H7 (cell line): ENCODE measurements at regions not wholly inside any gene's neighbourhood (a gene's known extent, or its start where the extent isn't known, plus 50 kb on each side); places are given as distances from the start of the nearest gene placed in this dataset.
A peak's percentile ranks its signal among the peaks of the same experiment; 100 is the strongest.

Experiments
- DNase-seq: peaks from one replicate; pipeline ENCODE4 v3.0.0; 2012
- H3K27me3 ChIP-seq: 2 replicates; pipeline ENCODE4 v1.6.0; 2011; ENCODE audit warnings: mild to moderate bottlenecking, low read length; ENCODE audit not compliant: control insufficient read depth, insufficient read depth
- H3K36me3 ChIP-seq: replicated peaks from 2 replicates; pipeline ENCODE4 v1.5.1; 2011; ENCODE audit warnings: low read length; ENCODE audit not compliant: control insufficient read depth, insufficient read depth
- H3K4me3 ChIP-seq: 2 replicates; pipeline ENCODE4 v1.5.1; 2011; ENCODE audit warnings: low read depth, mild to moderate bottlenecking, control low read depth, low read length, moderate library complexity; ENCODE audit not compliant: insufficient read depth

- Histone ChIP-seq H3K36me3 (no peaks in the 10 kb centered on the region), H3K27me3 (no peaks in the 10 kb centered on the region), H3K4me3 (no peak overlapping the region)
- no peak for DNase-seq
Measured at GRCh38 chr5:76030343-76030742, 52.8 kb upstream of the SV2C start.

GRCh38 chr5:76029739-76030138 is 53.4 kb upstream of the SV2C start:
- H3K4me3 ChIP-seq = no peak overlapping the region
- no peaks in the 10 kb centered on the region for H3K36me3 ChIP-seq
- no peak for DNase-seq
- H3K27me3 ChIP-seq = no peaks in the 10 kb centered on the region

GRCh38 chr5:76025790-76026189 is 57.4 kb upstream of the SV2C start:
- Histone ChIP-seq H3K36me3 (no peaks in the 10 kb centered on the region), H3K4me3 (no peak overlapping the region), H3K27me3 (no peaks in the 10 kb centered on the region)
- no peak for DNase-seq

- no peak for DNase-seq
- no peaks in the 10 kb centered on the region for H3K27me3 ChIP-seq
- no peak overlapping the region for H3K4me3 ChIP-seq
- no peaks in the 10 kb centered on the region for H3K36me3 ChIP-seq
Measured at GRCh38 chr5:76025069-76025468, 58.1 kb upstream of the SV2C start.

GRCh38 chr5:76022611-76023010 is 60.6 kb upstream of the SV2C start:
- no peaks in the 10 kb centered on the region for H3K27me3 ChIP-seq
- no peak overlapping the region for H3K4me3 ChIP-seq
- no peaks in the 10 kb centered on the region for H3K36me3 ChIP-seq
- no peak for DNase-seq

GRCh38 chr5:76021936-76022584 is 61.1 kb upstream of the SV2C start:
- Histone ChIP-seq H3K27me3 (no peaks in the 10 kb centered on the region), H3K4me3 (no peak overlapping the region), H3K36me3 (no peaks in the 10 kb centered on the region)
- DNase-seq = no peak

GRCh38 chr5:76016258-76016657 is 66.9 kb upstream of the SV2C start:
- no peak overlapping the region for H3K4me3 ChIP-seq
- H3K36me3 ChIP-seq = no peaks in the 10 kb centered on the region
- peak; percentile 8 for DNase-seq
- no peaks in the 10 kb centered on the region for H3K27me3 ChIP-seq

- Histone ChIP-seq H3K36me3 (no peaks in the 10 kb centered on the region), H3K27me3 (no peaks in the 10 kb centered on the region), H3K4me3 (no peak overlapping the region)
- DNase-seq = no peak
Measured at GRCh38 chr5:76014005-76014404, 69.2 kb upstream of the SV2C start.

- H3K4me3 ChIP-seq = no peak overlapping the region
- DNase-seq = no peak
- no peaks in the 10 kb centered on the region for H3K36me3 ChIP-seq
- H3K27me3 ChIP-seq = no peaks in the 10 kb centered on the region
Measured at GRCh38 chr5:76007904-76008303, 75.3 kb upstream of the SV2C start.

- Histone ChIP-seq H3K36me3 (no peaks in the 10 kb centered on the region), H3K4me3 (no peak overlapping the region), H3K27me3 (no peaks in the 10 kb centered on the region)
- DNase-seq = no peak
Measured at GRCh38 chr5:76000582-76000981, 82.6 kb upstream of the SV2C start.

GRCh38 chr5:75993643-75994520 is 89.3 kb upstream of the SV2C start:
- H3K4me3 ChIP-seq = no peak overlapping the region
- no peaks in the 10 kb centered on the region for H3K27me3 ChIP-seq
- no peak for DNase-seq
- no peaks in the 10 kb centered on the region for H3K36me3 ChIP-seq

- Histone ChIP-seq H3K36me3 (no peaks in the 10 kb centered on the region), H3K27me3 (no peaks in the 10 kb centered on the region), H3K4me3 (no peak overlapping the region)
- DNase-seq = no peak
Measured at GRCh38 chr5:75993183-75993582, 90.0 kb upstream of the SV2C start.

GRCh38 chr5:75992753-75993152 is 90.4 kb upstream of the SV2C start:
- no peak for DNase-seq
- H3K4me3 ChIP-seq = no peak overlapping the region
- H3K27me3 ChIP-seq = no peaks in the 10 kb centered on the region
- H3K36me3 ChIP-seq = no peaks in the 10 kb centered on the region

- no peak for DNase-seq
- H3K36me3 ChIP-seq = no peaks in the 10 kb centered on the region
- H3K4me3 ChIP-seq = no peak overlapping the region
- no peaks in the 10 kb centered on the region for H3K27me3 ChIP-seq
Measured at GRCh38 chr5:75985077-75985476, 98.1 kb upstream of the SV2C start.

GRCh38 chr5:75975496-75975895 is 107.7 kb upstream of the SV2C start:
- no peak for DNase-seq
- H3K27me3 ChIP-seq = no peaks in the 10 kb centered on the region
- H3K4me3 ChIP-seq = no peak overlapping the region
- no peaks in the 10 kb centered on the region for H3K36me3 ChIP-seq
